ENCODE measurements at regions not wholly inside any gene's neighbourhood (a gene's known extent, or its start where the extent isn't known, plus 50 kb on each side); places are given as distances from the start of the nearest gene placed in this dataset.

GRCh38 chr18:47585136-47585535 is 333.7 kb upstream of the SKOR2 start:
- H3K4me3 Mint-ChIP-seq = no peak overlapping the region
- H3K9me3 Mint-ChIP-seq = no peaks in the 10 kb centered on the region
- H3K4me1 Mint-ChIP-seq = no peaks in the 10 kb centered on the region

GRCh38 chr18:47582093-47582492 is 330.6 kb upstream of the SKOR2 start:
- ATAC-seq (no peak), DNase-seq (no peak)
- H3K27ac Mint-ChIP-seq = no peak overlapping the region
- H3K4me3 Mint-ChIP-seq = no peak overlapping the region
- no peaks in the 10 kb centered on the region for H3K36me3 Mint-ChIP-seq (ENCODE audit: low read depth)
- H3K9me3 Mint-ChIP-seq = no peaks in the 10 kb centered on the region
- no peaks in the 10 kb centered on the region for H3K4me1 Mint-ChIP-seq
- H3K27me3 Mint-ChIP-seq = peaks cover 6% of the 10 kb centered on the region

More at GRCh38 chr18:47585136-47585535, 333.7 kb upstream of the SKOR2 start:
- ATAC-seq (no peak), DNase-seq (no peak)
- H3K36me3 Mint-ChIP-seq (ENCODE audit: low read depth) = no peaks in the 10 kb centered on the region
- H3K27ac Mint-ChIP-seq = no peak overlapping the region
- H3K27me3 Mint-ChIP-seq = peaks cover 2% of the 10 kb centered on the region

DNA sequence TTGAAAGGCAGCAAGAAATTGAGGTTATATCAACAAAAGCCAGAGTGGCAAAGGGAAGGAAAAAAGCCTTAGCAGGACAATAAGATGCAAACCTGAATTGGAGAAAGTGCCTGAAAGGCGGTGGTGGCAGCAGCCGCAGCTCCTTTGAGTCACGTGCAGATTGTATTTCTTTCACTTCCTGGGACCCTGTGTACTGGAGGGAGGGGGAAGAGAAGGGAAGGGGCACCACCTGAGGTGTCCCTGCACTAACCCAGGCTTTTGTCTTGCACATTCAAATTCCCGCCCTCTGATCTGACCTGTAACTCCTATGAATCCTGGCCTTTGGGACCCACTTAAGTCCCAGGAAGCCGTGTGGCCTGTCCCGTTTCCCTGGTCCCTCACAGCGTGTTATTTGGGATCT is 326.1 kb upstream of the SKOR2 start:
- H3K4me3 Mint-ChIP-seq = no peak overlapping the region
- no peak for DNase-seq

GRCh38 chr18:47574966-47575365 is 323.5 kb upstream of the SKOR2 start:
- Mint-ChIP-seq H3K27ac (no peak overlapping the region), H3K27me3 (peaks cover 6% of the 10 kb centered on the region), H3K4me1 (no peaks in the 10 kb centered on the region), H3K36me3 (ENCODE audit: low read depth) (no peaks in the 10 kb centered on the region), H3K4me3 (no peak overlapping the region), H3K9me3 (no peaks in the 10 kb centered on the region)
- no peak for ATAC-seq
- no peak for DNase-seq

More for the DNA sequence above, 326.1 kb upstream of the SKOR2 start:
- H3K36me3 Mint-ChIP-seq (ENCODE audit: low read depth) = no peaks in the 10 kb centered on the region
- ATAC-seq = no peak
- H3K27ac Mint-ChIP-seq = no peak overlapping the region
- peaks cover 6% of the 10 kb centered on the region for H3K27me3 Mint-ChIP-seq
- no peaks in the 10 kb centered on the region for H3K9me3 Mint-ChIP-seq
- H3K4me1 Mint-ChIP-seq = no peaks in the 10 kb centered on the region

GRCh38 chr18:47571957-47572356 is 320.5 kb upstream of the SKOR2 start:
- H3K36me3 Mint-ChIP-seq (ENCODE audit: low read depth) = no peaks in the 10 kb centered on the region
- DNase-seq = no peak
- no peak overlapping the region for H3K27ac Mint-ChIP-seq
- H3K9me3 Mint-ChIP-seq = no peaks in the 10 kb centered on the region
- no peak for ATAC-seq
- no peaks in the 10 kb centered on the region for H3K4me1 Mint-ChIP-seq
- H3K4me3 Mint-ChIP-seq = no peak overlapping the region
- peaks cover 7% of the 10 kb centered on the region for H3K27me3 Mint-ChIP-seq

GRCh38 chr18:47566809-47567208 is 315.3 kb upstream of the SKOR2 start:
- Mint-ChIP-seq H3K27ac (no peak overlapping the region), H3K36me3 (ENCODE audit: low read depth) (no peaks in the 10 kb centered on the region), H3K4me1 (no peaks in the 10 kb centered on the region), H3K9me3 (no peaks in the 10 kb centered on the region), H3K27me3 (peaks cover 8% of the 10 kb centered on the region), H3K4me3 (no peak overlapping the region)
- no peak for DNase-seq
- no peak for ATAC-seq

GRCh38 chr18:47560723-47561715 is 309.6 kb upstream of the SKOR2 start:
- H3K36me3 Mint-ChIP-seq (ENCODE audit: low read depth) = no peaks in the 10 kb centered on the region
- H3K4me1 Mint-ChIP-seq = no peaks in the 10 kb centered on the region
- DNase-seq = no peak
- H3K9me3 Mint-ChIP-seq = no peaks in the 10 kb centered on the region
- H3K27ac Mint-ChIP-seq = no peak overlapping the region
- H3K27me3 Mint-ChIP-seq = peaks cover 26% of the 10 kb centered on the region
- H3K4me3 Mint-ChIP-seq = no peak overlapping the region
- no peak for ATAC-seq

- no peaks in the 10 kb centered on the region for H3K36me3 Mint-ChIP-seq (ENCODE audit: low read depth)
- H3K4me3 Mint-ChIP-seq = no peak overlapping the region
- ATAC-seq (no peak), DNase-seq (no peak)
- no peaks in the 10 kb centered on the region for H3K4me1 Mint-ChIP-seq
- no peaks in the 10 kb centered on the region for H3K9me3 Mint-ChIP-seq
- no peak overlapping the region for H3K27ac Mint-ChIP-seq
- H3K27me3 Mint-ChIP-seq = peaks cover 26% of the 10 kb centered on the region
Observed at GRCh38 chr18:47558110-47558750, 306.8 kb upstream of the SKOR2 start.

DNA sequence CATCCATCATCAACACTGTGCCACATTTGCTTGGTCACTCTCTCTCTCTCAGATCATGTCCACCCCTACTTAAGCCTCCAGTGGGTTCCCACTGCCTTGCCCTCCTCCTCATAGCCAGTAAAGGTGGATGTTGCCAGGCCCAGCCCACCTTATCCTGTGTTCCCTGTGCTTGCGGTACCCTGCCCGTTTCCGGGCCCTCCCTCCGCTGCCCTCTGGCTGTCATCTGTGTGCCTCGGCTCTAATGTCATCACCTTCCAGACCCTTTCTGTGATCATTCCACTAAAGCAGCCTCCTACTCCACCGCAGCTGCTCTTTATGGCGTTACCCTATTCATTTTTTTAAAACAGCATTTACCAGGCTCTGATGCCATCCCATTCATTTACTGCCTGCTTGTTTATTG is 305.7 kb upstream of the SKOR2 start:
- Mint-ChIP-seq H3K9me3 (no peaks in the 10 kb centered on the region), H3K4me3 (no peak overlapping the region), H3K27ac (no peak overlapping the region), H3K36me3 (ENCODE audit: low read depth) (no peaks in the 10 kb centered on the region), H3K27me3 (peaks cover 26% of the 10 kb centered on the region), H3K4me1 (no peaks in the 10 kb centered on the region)
- DNase-seq (no peak), ATAC-seq (no peak)

DNA sequence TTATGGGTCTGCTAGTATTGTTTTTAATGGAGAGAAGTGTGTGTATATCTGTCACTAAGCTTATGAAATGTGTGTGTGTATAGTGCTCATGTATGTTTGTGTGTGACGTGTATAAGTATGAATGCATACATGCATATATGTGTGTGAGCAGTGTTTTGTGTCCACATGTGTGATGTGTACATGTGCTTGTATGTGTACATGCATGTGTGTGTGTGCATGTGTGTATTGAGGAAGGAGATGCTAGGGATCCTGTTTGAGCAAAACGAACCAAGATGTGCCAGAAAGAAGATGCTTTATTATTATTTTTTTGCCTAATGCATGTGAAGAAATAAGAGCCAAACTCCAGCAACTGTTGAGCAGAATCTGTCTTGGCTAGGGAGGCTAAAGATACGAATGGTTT is 301.3 kb upstream of the SKOR2 start:
- Mint-ChIP-seq H3K27ac (no peak overlapping the region), H3K9me3 (no peaks in the 10 kb centered on the region), H3K4me3 (no peak overlapping the region), H3K36me3 (ENCODE audit: low read depth) (no peaks in the 10 kb centered on the region), H3K27me3 (peaks cover 5% of the 10 kb centered on the region), H3K4me1 (no peaks in the 10 kb centered on the region)
- DNase-seq = no peak
- ATAC-seq = no peak

DNA sequence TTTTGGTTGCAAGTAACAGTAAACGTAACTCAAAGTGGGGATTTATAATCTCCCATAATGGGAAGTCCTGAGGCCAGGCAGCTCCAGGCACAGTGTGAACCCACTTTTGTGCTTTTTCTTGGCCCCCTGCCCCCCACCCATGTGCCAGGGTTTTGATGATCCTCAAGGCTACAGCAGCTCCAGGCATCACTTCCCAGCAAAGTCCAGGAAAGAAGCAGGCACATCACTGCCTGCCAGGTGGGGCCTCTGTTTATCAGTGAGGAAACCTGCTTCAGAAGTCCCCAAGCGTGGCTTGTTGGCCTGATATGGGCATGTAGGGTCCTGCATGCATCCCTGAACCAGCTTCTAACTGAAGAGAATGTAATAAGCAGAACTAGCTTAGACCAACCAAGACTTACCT is 299.2 kb upstream of the SKOR2 start:
- H3K4me1 Mint-ChIP-seq = no peaks in the 10 kb centered on the region
- H3K9me3 Mint-ChIP-seq = no peaks in the 10 kb centered on the region
- H3K4me3 Mint-ChIP-seq = no peak overlapping the region
- H3K27me3 Mint-ChIP-seq = peaks cover 2% of the 10 kb centered on the region
- DNase-seq = no peak
- no peak overlapping the region for H3K27ac Mint-ChIP-seq
- no peaks in the 10 kb centered on the region for H3K36me3 Mint-ChIP-seq (ENCODE audit: low read depth)
- ATAC-seq = no peak

DNA sequence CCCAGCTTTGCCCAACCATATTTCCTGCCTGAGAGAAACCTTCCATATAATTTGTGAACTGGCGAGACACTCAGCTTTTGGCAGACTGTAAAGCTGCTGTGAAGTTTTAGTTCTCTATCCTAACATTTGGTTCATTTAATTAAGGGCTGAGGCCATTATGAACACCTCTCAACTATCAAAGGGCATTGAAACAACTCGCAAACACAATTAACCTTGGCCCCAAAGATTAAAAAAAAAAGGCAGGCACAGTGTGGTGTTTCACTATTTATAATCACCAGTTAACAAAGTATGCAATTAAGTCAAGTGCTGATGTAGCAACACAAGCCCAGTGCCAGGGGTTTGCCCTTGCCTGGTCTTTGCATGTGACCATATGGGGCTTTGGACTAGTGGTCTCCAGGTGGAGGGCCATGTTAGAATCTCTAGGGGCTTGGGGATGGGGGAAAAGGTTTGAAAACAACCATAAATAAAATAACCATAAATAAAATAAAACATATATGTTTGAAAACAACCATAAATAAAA is 297.6 kb upstream of the SKOR2 start:
- Mint-ChIP-seq H3K9me3 (no peaks in the 10 kb centered on the region), H3K27ac (no peak overlapping the region), H3K4me1 (no peaks in the 10 kb centered on the region), H3K27me3 (peaks cover 7% of the 10 kb centered on the region), H3K4me3 (no peak overlapping the region), H3K36me3 (ENCODE audit: low read depth) (no peaks in the 10 kb centered on the region)
- no peak for DNase-seq
- ATAC-seq = no peak

DNA sequence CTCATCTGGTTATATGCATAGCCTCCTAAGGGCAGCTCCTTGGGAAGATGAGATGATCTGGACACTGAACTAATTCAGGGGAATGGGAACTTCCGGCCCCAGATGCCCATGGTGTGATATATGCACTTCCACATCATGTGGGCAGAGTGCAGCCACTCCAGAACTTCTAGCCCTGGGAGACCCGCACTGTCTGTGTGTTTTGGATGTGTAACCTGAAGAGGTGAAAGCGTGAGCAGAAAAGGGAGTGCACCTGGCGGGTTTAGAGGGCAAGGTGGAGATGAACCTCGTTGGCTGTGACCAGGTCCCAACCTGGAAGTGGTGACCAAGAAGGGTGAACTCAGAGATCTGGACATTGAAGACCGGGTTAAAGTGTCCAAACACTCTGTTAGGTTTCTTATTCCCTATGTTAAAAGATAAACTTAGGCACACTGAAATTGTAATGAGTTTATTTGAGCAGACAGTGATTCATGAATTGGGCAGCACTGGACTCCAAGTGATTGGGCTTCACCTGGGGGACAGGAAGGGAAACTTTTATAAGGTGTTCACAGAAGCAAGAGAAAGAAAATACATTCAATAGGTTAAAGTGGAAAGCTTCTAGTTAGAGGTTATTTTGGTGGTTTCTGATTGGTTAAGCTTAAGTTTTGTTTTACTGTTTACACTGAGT is 296.2 kb upstream of the SKOR2 start:
- Mint-ChIP-seq H3K4me1 (no peaks in the 10 kb centered on the region), H3K36me3 (ENCODE audit: low read depth) (no peaks in the 10 kb centered on the region), H3K4me3 (no peak overlapping the region), H3K9me3 (no peaks in the 10 kb centered on the region), H3K27me3 (peaks cover 9% of the 10 kb centered on the region), H3K27ac (no peak overlapping the region)
- DNase-seq = no peak
- no peak for ATAC-seq

DNA sequence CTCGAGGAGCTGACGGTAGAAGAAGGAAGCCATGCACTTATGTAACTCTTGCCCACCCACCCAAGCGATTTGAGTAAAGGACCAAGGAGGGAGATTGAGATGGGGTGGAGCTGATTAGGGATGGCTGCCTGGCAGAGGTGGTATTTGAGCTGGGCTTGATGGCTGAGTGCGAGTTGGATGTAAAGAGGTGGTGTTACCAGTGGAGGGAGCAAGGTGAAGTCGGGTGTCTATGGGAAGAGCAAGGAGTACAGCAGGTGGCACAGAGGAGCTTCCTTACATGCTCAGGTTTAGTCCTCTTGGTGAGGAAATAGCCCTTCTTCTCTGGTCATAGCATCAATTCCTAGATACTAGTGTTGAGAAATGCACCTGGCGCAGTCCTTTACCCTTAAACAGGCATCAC is 294.2 kb upstream of the SKOR2 start:
- DNase-seq = no peak
- no peaks in the 10 kb centered on the region for H3K4me1 Mint-ChIP-seq
- no peak overlapping the region for H3K4me3 Mint-ChIP-seq
- no peak for ATAC-seq
- no peak overlapping the region for H3K27ac Mint-ChIP-seq
- no peaks in the 10 kb centered on the region for H3K36me3 Mint-ChIP-seq (ENCODE audit: low read depth)
- peaks cover 12% of the 10 kb centered on the region for H3K27me3 Mint-ChIP-seq
- no peaks in the 10 kb centered on the region for H3K9me3 Mint-ChIP-seq
